ENCODE measurements at regions not wholly inside any gene's neighbourhood (a gene's known extent, or its start where the extent isn't known, plus 50 kb on each side); places are given as distances from the start of the nearest gene placed in this dataset.

GRCh38 chr9:115781070-115781736, 372.4 kb upstream of the PAPPA start:
- TF ChIP-seq GATA3 (IDR thresholded peaks at IDR 0.05; ENCODE audit: low read depth, low read length) (no peak), GATA2 (IDR thresholded peaks at IDR 0.05; ENCODE audit: low read depth, low read length) (no peak)

GRCh38 chr9:115786321-115786720, 367.3 kb upstream of the PAPPA start:
- TF ChIP-seq GATA3 (IDR thresholded peaks at IDR 0.05; ENCODE audit: low read depth, low read length): no peak
- TF ChIP-seq GATA2 (IDR thresholded peaks at IDR 0.05; ENCODE audit: low read depth, low read length): no peak

GRCh38 chr9:115790520-115790919, 363.1 kb upstream of the PAPPA start:
- TF ChIP-seq GATA3 (IDR thresholded peaks at IDR 0.05; ENCODE audit: low read depth, low read length) (no peak), GATA2 (IDR thresholded peaks at IDR 0.05; ENCODE audit: low read depth, low read length) (no peak)

- TF ChIP-seq GATA3 (IDR thresholded peaks at IDR 0.05; ENCODE audit: low read depth, low read length) (no peak), GATA2 (IDR thresholded peaks at IDR 0.05; ENCODE audit: low read depth, low read length) (no peak)
Observed at GRCh38 chr9:115794921-115795475, 358.6 kb upstream of the PAPPA start.

GRCh38 chr9:115799734-115800133, 353.9 kb upstream of the PAPPA start:
- TF ChIP-seq GATA3 (IDR thresholded peaks at IDR 0.05; ENCODE audit: low read depth, low read length): no peak
- no peak for TF ChIP-seq GATA2 (IDR thresholded peaks at IDR 0.05; ENCODE audit: low read depth, low read length)

- TF ChIP-seq GATA3 (IDR thresholded peaks at IDR 0.05; ENCODE audit: low read depth, low read length): no peak
- no peak for TF ChIP-seq GATA2 (IDR thresholded peaks at IDR 0.05; ENCODE audit: low read depth, low read length)
Observed at GRCh38 chr9:115804206-115804605, 349.4 kb upstream of the PAPPA start.

- TF ChIP-seq GATA2 (IDR thresholded peaks at IDR 0.05; ENCODE audit: low read depth, low read length): no peak
- TF ChIP-seq GATA3 (IDR thresholded peaks at IDR 0.05; ENCODE audit: low read depth, low read length): no peak
Observed at GRCh38 chr9:115808108-115808507, 345.5 kb upstream of the PAPPA start.

- TF ChIP-seq GATA2 (IDR thresholded peaks at IDR 0.05; ENCODE audit: low read depth, low read length) (no peak), GATA3 (IDR thresholded peaks at IDR 0.05; ENCODE audit: low read depth, low read length) (no peak)
Observed at GRCh38 chr9:115808695-115809094, 344.9 kb upstream of the PAPPA start.

- TF ChIP-seq GATA3 (IDR thresholded peaks at IDR 0.05; ENCODE audit: low read depth, low read length) (no peak), GATA2 (IDR thresholded peaks at IDR 0.05; ENCODE audit: low read depth, low read length) (no peak)
Observed at GRCh38 chr9:115810166-115810565, 343.4 kb upstream of the PAPPA start.

GRCh38 chr9:115814081-115814480, 339.5 kb upstream of the PAPPA start:
- TF ChIP-seq GATA3 (IDR thresholded peaks at IDR 0.05; ENCODE audit: low read depth, low read length) (no peak), GATA2 (IDR thresholded peaks at IDR 0.05; ENCODE audit: low read depth, low read length) (no peak)

GRCh38 chr9:115815786-115816185, 337.8 kb upstream of the PAPPA start:
- no peak for TF ChIP-seq GATA3 (IDR thresholded peaks at IDR 0.05; ENCODE audit: low read depth, low read length)
- no peak for TF ChIP-seq GATA2 (IDR thresholded peaks at IDR 0.05; ENCODE audit: low read depth, low read length)

- TF ChIP-seq GATA3 (IDR thresholded peaks at IDR 0.05; ENCODE audit: low read depth, low read length): no peak
- no peak for TF ChIP-seq GATA2 (IDR thresholded peaks at IDR 0.05; ENCODE audit: low read depth, low read length)
Observed at GRCh38 chr9:115832031-115832430, 321.6 kb upstream of the PAPPA start.

GRCh38 chr9:115837618-115838017, 316.0 kb upstream of the PAPPA start:
- TF ChIP-seq GATA3 (IDR thresholded peaks at IDR 0.05; ENCODE audit: low read depth, low read length): no peak
- no peak for TF ChIP-seq GATA2 (IDR thresholded peaks at IDR 0.05; ENCODE audit: low read depth, low read length)

- TF ChIP-seq GATA2 (IDR thresholded peaks at IDR 0.05; ENCODE audit: low read depth, low read length): no peak
- TF ChIP-seq GATA3 (IDR thresholded peaks at IDR 0.05; ENCODE audit: low read depth, low read length): no peak
Observed at GRCh38 chr9:115838417-115838816, 315.2 kb upstream of the PAPPA start.

GRCh38 chr9:115845648-115846312, 307.8 kb upstream of the PAPPA start:
- TF ChIP-seq GATA3 (IDR thresholded peaks at IDR 0.05; ENCODE audit: low read depth, low read length): no peak
- TF ChIP-seq GATA2 (IDR thresholded peaks at IDR 0.05; ENCODE audit: low read depth, low read length): no peak

All from SH-SY5Y (cell line).